GM21515 (cell line): ENCODE measurements at regions not wholly inside any gene's neighbourhood (a gene's known extent, or its start where the extent isn't known, plus 50 kb on each side); places are given as distances from the start of the nearest gene placed in this dataset.
"Not testable (repeated sequence)": the region's sequence is repeated elsewhere in the genome, so short reads cannot be mapped to it uniquely, and the experiment has no call there.

Experiments
- ATAC-seq: cut with Tn5 transposase; IDR thresholded peaks from one replicate; pipeline ENCODE4 v1.9.1; 2021; ENCODE audit not compliant: unreplicated experiment

DNA sequence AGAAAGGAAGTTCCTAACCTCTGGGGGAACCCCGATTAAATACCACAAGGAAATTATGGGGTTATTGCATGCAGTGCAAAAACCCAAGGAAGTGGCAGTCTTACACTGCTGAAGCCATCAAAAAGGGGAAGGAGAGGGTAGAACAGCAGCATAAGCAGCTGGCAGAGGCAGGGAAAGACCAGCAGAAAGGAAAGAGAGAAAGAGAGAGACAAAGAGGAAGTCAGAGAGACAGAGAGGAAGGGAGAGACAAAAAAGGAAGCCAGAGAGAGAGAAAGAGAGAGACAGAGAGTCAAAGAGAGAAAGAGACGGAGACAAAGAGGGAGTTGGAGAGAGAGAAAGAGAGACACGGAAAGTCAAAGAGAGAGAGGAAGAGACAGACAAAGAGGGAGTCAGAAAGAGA, 689.1 kb downstream of the TFAP2A start:
- not testable (repeated sequence) for ATAC-seq

DNA sequence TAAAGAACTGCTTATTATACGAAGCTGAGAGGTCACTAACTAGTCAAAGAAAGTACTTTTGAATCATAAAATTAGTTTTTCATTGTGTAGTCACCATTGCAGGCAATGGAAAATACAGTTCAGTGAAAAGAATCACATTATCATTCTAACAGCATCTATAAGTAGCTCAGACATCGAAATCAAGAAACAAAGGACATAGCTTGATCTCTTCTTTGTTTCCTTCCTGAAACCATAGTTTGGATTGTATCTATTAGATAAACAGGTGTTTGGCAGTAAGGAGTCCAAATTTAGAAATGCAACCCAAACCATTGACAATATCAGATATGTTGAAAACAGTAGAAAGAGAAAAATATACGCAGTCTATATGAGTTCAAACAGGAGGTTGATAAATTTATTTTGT, 697.3 kb downstream of the TFAP2A start:
- no peak for ATAC-seq

DNA sequence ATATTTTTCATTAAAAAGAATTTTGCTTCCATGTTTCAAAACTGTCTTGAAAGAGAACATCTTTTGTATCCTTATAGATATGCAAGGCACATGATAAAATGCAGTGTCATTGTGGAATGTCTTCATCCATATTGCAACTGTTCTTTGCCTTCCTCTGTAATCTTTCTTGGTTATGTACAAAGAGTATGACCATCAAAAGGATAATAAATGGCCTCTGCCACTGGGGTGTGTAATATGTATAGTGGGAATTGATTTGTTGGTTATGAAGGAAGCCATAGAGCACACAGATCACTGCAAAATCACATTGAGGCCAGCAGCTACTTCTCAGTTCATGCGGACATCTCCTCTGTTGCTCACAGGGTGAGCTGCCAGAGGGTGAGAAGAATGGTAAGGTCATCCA, 703.5 kb downstream of the TFAP2A start:
- ATAC-seq = no peak

DNA sequence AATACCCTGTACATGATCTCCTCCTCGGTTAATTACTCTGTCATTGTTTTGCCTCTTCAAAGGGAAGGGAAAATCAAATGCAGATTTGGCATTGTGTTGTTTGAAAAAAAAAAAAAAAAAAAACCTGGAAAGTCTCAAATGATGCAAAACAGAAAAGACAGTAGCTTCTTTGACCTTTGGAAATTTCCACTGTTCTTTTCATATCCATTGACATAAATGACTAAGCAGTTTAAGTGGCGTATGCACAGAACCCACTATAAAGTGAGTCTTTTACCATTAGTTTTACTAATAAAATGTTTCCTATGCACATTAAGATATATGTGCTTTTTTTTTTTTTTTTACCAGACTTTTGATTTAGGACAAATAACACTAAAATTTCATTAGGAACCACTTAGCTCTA, 704.3 kb downstream of the TFAP2A start:
- no peak for ATAC-seq

DNA sequence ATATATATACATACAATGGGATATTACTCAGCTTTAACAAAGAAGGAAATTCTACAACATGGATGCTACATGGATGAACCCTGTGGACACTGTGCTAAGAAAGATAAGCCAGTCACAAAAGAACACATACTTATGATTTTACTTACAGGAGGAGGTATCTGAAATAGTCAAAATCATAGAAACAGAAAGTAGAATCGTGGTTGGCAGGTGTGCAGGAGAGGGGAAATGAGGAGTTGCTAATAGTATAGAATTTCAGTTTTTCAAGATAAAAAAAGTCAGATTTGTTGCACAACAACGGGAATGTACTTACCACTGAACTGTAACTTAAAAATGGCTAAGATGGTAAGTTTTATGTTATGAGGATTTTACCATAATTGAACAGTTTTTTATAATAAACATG, 706.3 kb downstream of the TFAP2A start:
- no peak for ATAC-seq

DNA sequence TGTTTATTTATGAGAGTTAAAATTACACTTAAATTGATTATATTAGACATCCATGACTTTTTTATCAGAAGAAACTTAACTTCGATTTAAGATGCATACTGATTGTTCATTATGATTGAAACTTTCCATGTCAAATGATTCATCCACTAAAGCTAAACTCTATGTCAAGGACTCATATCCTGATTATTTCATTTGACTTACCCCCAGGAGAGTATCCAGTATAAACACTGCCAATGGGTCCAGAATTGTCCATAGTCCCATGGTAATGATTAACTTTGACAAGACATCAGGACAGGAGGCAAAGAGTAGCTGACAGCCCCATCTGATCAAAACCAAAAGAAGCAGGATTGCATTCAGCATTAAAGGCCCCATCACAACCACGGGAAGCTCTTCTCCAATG, 709.9 kb downstream of the TFAP2A start:
- no peak for ATAC-seq

DNA sequence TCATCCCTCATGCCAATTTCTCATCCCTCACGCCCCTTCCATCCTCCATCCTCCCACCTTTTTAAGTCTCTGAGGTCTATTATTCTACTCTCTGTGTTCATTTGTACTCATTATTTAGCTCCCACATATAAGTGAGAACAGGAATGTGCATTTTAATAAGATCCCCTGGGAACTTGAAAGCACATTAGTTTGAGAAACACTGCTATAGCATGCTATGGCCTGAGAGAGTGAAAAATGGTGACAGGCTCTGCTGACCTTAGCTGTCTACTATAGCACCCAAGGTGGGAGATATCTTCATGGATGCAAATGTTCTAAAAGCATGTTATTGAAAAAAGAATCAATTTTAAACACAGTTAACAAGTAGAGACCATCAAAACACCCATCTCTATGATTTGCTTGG, 712.0 kb downstream of the TFAP2A start:
- ATAC-seq = no peak

DNA sequence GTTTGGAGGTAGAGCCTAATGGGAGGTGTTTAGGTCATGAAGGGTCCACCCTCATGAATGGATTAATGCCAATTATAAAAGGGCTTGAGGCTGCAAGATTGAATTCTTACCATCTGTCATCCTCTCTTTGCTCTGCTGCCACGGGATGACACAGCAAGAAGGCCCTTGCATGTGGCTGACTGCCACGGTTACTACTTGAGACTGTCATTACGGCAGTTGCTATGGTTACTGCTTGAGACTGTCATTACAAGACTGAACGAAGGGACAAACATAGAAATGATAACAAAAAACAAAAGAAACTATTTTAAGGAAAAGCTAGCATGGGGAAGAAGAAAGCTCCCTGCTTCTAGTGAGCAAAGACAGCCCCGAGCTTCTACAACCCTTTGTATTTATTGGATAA, 715.0 kb downstream of the TFAP2A start:
- no peak for ATAC-seq

DNA sequence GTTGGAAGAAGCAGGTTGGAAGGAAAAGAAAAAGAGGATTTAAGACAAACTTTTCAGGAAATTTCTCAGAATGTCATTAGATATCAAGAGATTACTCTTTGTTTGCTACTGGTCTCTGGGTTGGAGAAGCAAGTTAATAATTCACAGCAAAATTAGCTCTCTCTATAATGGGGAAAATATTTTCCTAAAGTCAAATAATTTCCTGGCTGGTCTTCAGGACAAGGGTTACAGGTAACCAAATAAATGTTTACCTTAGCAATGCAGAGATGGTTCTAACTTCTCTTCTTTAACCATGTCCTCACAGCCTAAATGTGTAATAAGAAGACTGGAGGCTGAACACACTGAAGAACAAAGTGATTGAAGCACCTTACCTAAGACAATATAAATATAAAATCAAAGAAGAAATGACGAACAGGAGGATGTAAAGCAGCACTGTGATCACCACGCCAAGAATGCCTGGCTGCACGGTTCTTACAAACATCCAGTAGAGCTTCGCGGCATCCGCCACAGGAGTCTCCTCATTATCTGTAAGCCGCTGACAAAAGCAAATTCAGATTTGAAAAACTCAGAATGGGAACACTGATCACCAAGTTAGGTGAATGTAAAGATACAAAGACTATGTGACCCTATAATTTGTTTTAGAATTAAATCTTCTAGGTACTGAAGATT, 717.5 kb downstream of the TFAP2A start:
- no peak for ATAC-seq

DNA sequence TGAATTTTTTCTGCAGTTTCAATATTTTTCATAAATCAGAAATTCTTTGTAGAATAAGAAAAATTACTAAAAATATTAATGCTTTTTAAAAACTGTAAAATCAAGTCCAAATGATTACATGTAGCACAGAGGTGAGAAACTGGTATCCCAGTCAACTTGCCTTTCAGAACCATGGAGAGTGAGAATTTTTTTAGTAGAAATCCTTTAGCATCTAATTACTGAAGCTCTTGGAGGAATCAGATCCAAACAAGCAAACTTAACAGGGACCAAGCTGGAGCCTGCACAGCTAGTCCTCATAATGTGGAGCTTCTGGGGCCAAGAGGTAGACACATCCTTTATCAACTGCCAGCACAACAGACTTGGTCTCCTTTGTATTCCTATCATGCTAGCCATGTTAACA, 724.5 kb downstream of the TFAP2A start:
- no peak for ATAC-seq

DNA sequence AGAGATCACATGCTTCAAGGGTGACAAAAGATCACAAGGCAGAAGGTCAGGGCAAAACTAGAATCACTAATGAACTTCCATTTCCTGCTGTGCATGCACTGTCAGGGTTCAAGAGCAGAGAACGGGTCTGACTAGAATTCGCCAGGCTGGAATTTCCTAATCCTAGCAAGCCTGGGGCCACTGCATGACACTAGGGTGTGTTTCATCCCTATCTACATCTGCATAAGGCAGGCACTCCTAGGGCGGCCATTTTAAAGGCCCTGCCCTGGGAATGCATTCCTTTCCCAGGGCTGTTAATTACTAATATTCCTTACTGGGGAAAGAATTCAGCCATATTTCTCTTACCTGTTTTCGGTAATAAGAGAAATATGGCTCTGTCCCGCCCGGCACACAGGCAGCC, 734.1 kb downstream of the TFAP2A start:
- not testable (repeated sequence) for ATAC-seq

DNA sequence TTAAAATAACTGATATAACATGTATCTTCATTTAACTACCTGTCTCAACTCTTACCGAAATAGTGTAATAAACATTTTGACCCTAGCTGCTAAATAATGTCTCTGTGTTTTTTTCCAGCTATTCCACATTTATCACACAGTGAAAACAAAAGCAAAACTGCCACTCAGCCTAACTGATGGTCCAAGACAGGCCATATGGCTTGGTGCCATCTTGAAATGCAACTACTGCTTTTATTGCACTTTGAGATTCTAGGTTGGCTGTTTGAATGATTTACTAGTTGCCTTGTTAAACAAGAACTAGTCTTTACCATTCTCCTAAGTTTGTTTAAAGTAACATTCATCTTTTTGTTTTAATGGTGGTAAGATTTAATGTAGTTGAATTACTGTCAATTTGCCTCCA, 739.8 kb downstream of the TFAP2A start:
- ATAC-seq = no peak

DNA sequence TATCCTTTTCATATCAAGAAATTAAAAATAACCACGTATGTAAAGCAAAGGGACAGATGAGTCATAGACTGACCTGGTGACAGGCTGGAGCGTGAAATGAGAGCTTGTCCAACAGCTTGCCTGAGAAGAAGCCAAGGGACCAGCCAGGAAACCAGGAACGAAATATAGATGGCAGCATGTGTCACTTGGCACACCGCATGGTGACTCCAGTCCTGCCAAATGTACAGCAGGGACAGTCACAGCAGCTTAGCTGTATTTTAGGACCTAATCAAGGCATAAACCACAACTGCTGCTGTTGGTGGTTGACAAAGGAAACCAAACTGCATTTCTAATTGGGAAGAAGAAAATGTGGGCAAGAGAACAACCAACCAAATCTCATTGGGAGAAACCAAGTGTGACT, 755.0 kb downstream of the TFAP2A start:
- ATAC-seq = no peak

DNA sequence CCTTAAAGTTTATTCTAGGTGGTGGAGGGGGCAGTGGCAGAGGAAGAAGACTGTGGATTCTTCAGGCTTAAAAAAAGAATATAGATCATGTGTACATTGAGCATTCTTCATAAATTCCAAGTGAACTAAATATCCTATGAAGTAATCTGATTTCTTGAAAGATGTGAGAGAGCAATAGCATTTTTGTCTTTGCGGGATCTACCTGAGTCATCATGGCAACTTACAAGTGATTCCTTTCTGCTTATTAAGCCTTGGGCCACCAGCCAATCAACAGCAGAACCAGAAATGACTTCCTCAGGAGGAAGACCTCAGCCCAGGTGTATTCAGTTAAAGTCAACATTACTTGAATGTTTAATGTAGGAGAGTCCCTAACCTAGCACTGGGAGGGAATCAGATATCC, 756.9 kb downstream of the TFAP2A start:
- ATAC-seq = no peak

DNA sequence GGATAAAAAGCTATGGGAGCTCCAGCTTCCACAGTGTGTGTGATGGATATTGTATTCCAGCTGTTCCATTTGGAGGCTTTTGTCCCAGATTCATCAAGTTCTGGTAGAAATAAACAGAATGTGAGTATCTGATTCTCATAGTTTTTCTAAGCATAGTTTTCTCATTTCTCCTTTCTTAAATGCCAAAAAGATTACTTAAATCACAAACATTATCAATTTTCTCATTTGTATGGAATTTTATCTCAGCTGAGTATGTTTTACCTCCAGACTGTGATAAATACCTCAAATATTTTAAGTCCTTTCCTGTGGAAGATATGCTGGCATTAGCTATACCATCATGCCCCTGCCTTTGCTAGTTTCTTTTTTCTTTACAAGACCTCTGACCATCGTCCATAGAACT, 767.3 kb downstream of the TFAP2A start:
- ATAC-seq = no peak

DNA sequence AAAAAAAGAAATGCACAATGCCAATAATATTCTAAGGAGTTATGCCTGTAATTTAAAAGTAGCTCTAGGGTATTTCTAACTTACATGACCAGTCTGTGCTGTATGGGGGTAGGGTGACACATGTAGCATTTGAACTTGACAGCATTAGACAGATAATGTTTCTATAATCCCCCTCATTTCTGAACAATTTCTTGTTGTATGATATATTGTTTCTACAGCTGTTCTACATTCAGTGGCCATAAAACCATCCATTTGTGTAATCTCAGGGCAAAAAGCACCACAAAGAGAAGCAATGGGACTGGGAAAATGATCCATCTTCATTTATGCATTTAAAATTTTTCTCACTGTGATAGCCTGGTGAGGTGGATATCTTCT, 767.8 kb downstream of the TFAP2A start:
- ATAC-seq = no peak

DNA sequence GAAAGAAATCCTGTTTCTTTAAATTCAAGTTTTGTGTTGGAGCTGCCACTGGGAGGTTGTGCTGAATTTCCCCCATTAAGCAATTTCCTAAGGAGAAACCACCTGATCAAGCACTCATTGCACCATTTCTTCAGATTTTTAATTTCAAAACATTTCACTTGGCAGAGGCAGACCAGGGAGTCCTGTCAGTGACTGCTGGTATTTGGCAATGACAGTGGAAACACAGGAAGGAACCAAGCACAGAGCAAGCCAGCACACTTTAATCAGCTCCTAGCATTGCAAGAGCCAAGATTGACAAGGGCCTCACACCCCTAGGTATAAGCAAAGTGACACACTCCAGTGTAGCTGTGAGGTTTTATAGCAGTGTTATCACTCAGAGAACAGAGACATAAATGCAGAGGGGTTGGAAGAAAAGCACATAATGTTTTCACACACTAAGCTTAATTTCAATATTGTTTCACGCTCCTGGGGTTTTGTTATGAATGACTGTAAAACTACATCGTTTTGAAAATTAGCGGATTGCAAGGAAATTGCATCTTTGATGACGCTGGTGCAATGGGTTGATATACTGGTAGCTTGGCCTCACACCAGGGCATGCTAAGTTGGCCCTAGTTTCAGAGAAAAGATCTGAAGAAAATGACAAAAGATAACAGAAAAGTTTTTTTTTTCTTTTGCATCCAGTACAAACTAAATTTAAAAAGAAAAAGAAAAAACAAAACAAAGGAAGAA, 768.4 kb downstream of the TFAP2A start:
- ATAC-seq = no peak

DNA sequence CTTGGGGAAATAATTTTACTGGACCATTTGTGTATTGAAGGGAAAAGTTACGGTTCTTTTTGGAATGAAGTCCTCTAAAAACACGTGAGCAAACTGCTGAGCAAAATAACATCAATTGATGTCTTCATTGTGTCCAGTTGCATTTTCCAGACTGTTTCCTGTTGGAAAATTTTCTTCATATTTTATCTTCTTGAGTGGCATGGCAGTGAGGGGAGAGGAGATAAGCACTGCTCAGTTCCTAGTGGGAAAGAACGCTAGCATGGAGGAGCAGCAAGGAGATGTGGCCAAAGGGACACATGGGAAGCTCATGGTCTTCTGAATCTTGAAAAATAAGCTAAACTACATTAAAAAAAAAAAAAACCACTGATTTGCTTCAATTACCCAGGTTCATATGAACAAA, 776.0 kb downstream of the TFAP2A start:
- ATAC-seq = no peak

DNA sequence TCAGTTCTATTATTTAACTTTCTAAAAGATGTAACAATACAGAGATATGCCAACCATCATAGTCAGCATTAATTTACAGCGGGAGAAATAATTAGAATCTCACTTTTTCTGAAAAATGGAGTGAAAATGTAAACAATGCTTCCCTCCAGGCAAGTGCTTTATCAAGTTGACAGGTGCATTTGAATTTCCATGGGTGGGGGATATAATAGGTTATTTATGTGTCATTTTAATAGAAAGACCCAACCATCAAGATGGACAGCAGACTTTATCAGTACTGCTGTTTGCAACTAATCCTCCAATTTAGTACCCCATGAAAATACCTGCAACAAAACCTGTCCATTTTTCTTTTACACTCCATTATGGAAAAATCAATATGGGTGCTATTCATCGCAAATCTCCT, 780.1 kb downstream of the TFAP2A start:
- no peak for ATAC-seq

DNA sequence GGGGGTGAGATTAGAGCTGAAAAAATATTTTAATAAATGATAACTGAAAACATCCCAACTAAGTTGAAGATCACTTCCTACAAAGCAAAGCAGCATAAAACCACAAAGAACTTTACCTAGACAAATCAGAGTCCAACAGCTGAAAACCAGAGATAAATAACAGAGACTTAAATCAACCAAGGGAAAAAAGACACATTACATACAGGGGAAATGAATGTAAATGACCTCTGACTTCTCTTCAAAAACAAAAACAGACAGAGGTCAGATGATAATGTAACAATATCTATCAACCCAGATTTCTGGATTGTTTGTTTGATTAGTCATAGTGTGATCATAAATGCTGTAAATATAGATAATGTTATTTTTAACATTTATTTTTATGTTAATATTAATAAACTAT, 782.8 kb downstream of the TFAP2A start:
- ATAC-seq = no peak

DNA sequence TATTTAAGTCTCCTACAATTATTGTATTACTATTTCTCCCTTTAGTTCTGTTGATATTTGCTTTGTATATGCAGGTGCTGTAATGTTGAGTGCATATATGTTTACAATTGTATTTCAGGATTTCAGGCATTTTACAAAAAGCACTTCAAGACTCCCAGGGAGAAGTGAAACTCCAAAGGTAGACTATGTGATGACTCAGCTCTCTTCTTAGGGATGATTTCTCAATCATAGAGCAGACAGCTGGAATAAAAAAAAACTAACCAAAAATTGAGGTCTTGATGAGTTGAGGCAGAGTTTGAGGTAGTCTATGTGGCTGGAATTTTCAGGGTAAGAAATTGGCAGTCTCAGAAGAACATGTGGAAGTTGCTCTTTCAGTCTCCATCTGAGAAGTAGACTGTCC, 786.1 kb downstream of the TFAP2A start:
- ATAC-seq = no peak

DNA sequence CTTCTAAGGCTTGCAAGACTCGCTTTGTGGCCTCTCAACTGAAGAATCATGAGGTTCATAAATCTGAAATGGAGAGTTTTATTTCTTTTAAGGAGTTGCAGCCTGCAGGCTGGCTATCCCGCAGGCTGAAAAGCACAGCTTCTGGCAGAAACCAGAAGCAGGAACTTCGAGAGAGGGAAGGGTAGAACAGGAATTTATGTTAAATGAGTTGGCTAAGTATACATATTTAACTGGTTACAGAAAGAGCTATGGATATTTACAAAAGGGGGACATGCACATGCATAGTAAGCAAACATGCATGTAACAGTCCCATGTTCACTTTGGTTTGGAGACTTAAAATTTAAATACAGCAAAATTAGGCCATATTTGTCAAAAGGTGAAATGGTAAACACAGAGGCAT, 787.0 kb downstream of the TFAP2A start:
- ATAC-seq = no peak

DNA sequence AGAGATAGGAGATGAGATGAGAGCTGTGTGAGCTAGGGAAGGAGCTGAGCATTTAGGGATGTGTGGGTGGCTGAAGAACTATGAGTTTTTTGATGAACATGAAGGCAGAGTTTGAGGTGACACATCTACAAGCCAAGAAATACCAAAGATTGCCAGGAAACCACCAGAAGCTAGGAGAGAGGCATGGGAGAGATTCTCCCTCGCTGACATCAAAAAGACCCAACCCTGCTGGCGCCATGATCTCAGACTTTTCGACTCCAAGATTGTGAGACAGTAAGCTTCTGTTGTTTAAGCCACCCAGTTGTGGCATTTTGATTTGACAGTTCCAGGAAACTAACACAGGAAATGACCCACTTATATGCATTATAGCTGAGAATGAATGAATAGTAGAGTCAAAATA, 790.9 kb downstream of the TFAP2A start:
- ATAC-seq = no peak
